ENCODE measurements at regions not wholly inside any gene's neighbourhood (a gene's known extent, or its start where the extent isn't known, plus 50 kb on each side); places are given as distances from the start of the nearest gene placed in this dataset.

- no peak for DNase-seq
Observed at GRCh38 chr7:45235905-45236304, 78.3 kb downstream of the RAMP3 start.

- no peak for DNase-seq
Observed at GRCh38 chr7:45236666-45237065, 79.1 kb downstream of the RAMP3 start.

GRCh38 chr7:45237788-45238461 lies 80.3 kb downstream of the RAMP3 start:
- peak; percentile 46 for DNase-seq

GRCh38 chr7:45238806-45239205 lies 81.2 kb downstream of the RAMP3 start:
- peak; percentile 61 for DNase-seq

GRCh38 chr7:45239486-45239885 lies 81.9 kb downstream of the RAMP3 start:
- DNase-seq, result no peak

- no peak for DNase-seq
Observed at GRCh38 chr7:45240273-45240771, 82.7 kb downstream of the RAMP3 start.

GRCh38 chr7:45240926-45241325 lies 83.3 kb downstream of the RAMP3 start:
- no peak for DNase-seq

- no peak for DNase-seq
Observed at GRCh38 chr7:45241339-45242109, 83.9 kb downstream of the RAMP3 start.

- no peak for DNase-seq
Observed at GRCh38 chr7:45242261-45242660, 84.7 kb downstream of the RAMP3 start.

- no peak for DNase-seq
Observed at GRCh38 chr7:45242698-45243097, 85.1 kb downstream of the RAMP3 start.

- DNase-seq, result no peak
Observed at GRCh38 chr7:45244981-45245380, 87.4 kb downstream of the RAMP3 start.

GRCh38 chr7:45246339-45246738 lies 88.7 kb downstream of the RAMP3 start:
- no peak for DNase-seq

GRCh38 chr7:45252248-45252647 lies 94.7 kb downstream of the RAMP3 start:
- no peak for DNase-seq

GRCh38 chr7:45252857-45253256 lies 95.3 kb downstream of the RAMP3 start:
- no peak for DNase-seq

- DNase-seq, result no peak
Observed at GRCh38 chr7:45253368-45253767, 95.8 kb downstream of the RAMP3 start.

- DNase-seq, result no peak
Observed at GRCh38 chr7:45255187-45255586, 97.6 kb downstream of the RAMP3 start.

GRCh38 chr7:45256309-45256708 lies 98.7 kb downstream of the RAMP3 start:
- DNase-seq, result no peak

GRCh38 chr7:45256775-45257174 lies 99.2 kb downstream of the RAMP3 start:
- no peak for DNase-seq

GRCh38 chr7:45257284-45257683 lies 99.7 kb downstream of the RAMP3 start:
- no peak for DNase-seq

- DNase-seq, result no peak
Observed at GRCh38 chr7:45258533-45259226, 101.1 kb downstream of the RAMP3 start.

- DNase-seq, result no peak
Observed at GRCh38 chr7:45259227-45259596, 101.6 kb downstream of the RAMP3 start.

GRCh38 chr7:45259966-45260646 lies 102.5 kb downstream of the RAMP3 start:
- DNase-seq, result no peak

- no peak for DNase-seq
Observed at GRCh38 chr7:45267262-45267661, 109.7 kb downstream of the RAMP3 start.

All from SHP77 treated with DMSO at 0.1 percent for 48 hours (cell line).